GM19452 (cell line): ENCODE measurements at regions not wholly inside any gene's neighbourhood (a gene's known extent, or its start where the extent isn't known, plus 50 kb on each side); places are given as distances from the start of the nearest gene placed in this dataset.

Experiments
- ATAC-seq: cut with Tn5 transposase; IDR thresholded peaks from one replicate; pipeline ENCODE4 v1.9.1; 2021; ENCODE audit not compliant: unreplicated experiment

DNA sequence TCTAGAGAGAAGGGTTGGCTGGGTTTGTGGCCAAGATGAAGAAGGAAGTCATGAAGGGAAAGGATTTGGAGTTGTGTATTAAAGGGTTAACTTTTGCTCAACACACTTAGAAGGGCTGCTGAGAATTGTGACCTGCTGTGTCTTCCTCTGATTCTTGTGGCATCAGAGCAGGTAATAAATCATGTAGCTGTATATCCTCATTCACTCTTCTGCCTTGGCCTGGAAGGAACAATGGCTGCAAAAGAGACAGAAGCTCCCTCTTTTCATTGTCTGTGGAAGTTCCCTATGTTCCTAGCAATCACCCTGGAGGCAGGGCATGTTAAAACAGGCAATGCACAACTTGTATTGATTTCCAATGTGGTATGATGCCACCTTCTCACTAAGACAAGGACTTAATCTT is 159.1 kb downstream of the LRRC70 start:
- no peak for ATAC-seq

DNA sequence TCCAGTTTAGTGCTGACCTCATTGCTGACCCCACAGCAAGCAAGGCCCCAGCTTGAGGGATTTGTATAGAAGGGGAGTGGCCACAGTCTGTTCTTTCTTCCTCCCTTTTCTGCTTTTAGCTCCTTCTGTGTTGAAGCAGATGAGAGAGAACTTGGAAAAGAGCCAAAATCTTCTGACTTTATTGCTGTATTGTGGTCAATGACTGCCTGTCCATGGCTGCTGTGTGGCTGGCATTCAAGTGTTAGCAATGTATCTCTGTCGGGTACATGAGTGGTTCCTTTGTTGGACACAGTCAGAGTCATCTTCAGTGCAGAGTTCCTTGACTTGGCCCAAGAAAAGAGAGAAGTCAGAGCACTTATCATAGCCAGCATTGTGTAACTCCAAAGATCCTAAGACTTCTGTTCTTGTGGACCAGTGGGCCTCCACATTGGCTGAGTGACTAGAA is 154.1 kb downstream of the LRRC70 start:
- no peak for ATAC-seq

DNA sequence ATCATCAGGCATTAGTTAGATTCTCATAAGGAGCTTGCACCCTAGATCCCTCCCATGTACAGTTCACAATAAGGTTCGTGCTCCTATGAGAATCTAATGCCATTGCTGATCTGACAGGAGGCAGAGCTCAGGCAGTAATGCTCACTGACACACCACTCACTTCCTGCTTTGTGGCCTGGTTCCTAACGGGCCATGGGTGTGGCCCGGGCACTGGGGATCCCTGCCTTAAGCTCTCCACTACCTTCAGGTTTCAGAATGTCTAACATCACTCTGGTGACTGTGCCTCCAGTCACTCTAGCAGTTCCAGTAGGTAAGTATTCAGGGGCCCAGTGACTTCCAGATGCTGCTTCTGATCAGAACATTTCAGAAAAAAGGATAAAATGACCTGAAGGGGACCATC is 152.4 kb downstream of the LRRC70 start:
- ATAC-seq = no peak

DNA sequence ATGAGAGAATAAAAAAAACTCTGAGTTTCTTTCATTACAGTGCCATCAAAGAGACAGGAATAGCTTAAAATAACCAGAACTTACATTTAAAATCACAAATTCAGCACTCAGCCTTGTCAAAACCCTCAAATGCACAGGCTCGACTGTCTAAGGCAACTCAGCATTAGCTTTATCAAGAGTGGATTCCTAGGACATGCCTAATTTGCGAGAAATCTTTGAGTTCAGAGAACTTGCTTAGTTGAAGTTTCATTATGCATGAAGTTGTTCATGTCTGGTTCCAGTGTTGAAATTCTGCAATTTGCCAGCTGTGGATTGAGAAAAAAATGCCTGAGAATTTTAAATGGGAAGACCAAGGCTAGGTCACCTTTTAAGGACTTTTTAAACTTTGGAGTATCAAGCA is 151.1 kb downstream of the LRRC70 start:
- ATAC-seq = no peak

DNA sequence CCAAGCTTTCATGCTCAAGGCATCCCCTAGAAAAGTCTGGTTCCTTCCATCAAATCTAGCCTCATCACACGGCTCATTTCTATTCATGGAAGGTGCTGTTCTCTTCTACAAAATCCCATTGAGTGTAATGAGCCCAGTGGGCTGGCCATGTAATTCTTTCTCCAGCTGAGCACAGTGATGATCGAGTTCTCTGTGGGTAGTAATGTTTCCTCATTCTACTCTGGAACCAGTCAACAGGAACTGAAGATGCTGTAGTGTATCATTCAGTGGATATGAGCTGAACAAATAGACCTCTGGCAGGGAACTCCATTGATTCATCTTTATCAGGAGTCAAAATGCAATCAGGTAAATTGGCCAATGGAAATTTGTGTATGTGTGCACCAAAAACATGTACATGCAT is 149.2 kb downstream of the LRRC70 start:
- ATAC-seq = no peak

DNA sequence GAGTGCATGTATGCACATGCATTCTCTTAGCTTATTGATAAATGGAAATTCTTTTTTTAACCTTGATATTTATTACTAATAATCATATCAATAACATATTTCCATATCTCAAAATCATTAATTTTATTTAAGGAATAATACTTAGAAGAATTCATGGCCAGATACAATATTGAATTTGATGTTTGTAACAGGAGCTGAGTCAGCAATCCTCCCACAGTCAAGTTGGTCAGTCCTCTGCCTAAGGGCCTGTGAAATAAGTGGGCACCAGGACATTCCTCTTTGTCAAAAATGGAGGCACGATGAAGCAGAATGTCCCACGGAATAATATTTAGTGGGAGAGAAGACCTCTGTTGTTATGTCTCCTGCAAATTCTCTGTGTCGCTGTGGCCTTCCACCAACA is 148.6 kb downstream of the LRRC70 start:
- no peak for ATAC-seq

DNA sequence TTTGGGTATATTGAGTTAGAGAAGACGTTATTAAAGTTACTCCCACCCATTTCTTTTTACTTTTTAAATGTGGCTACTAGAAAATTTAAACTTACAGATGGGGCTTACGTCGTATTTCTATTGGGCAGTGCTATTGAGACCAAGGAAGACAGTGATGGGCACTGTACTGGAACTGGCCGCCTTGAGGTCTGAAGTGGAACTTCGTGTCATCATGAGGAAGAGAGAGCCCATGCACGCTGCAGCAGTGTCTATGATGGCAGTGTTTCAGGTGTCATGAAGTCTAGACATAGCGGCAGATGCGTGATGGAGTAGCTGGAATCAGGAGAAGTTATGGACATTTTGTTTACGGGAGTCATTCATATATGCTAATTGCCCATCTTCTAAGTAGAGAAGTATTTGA is 143.7 kb downstream of the LRRC70 start:
- ATAC-seq = no peak

DNA sequence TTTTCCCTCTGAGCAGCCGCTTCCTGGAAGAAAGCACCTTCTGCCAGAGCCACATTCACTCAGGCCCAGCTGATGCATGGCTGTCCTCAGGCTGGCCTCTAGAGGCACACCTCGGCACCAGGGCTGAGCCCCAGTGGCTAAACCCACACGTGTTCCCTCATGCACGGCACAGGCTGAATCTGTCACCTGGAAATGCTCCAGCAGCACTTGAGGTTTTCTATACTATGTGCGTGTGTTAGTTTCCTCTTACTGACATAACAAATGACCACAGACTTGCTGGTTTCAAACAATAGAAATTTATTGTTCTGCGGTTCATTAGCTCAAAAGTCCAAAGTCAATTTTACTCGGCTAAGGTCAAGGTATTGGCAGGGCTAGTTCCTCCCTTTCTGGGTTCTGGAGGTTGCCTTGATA is 141.4 kb downstream of the LRRC70 start:
- ATAC-seq = peak; percentile 97

DNA sequence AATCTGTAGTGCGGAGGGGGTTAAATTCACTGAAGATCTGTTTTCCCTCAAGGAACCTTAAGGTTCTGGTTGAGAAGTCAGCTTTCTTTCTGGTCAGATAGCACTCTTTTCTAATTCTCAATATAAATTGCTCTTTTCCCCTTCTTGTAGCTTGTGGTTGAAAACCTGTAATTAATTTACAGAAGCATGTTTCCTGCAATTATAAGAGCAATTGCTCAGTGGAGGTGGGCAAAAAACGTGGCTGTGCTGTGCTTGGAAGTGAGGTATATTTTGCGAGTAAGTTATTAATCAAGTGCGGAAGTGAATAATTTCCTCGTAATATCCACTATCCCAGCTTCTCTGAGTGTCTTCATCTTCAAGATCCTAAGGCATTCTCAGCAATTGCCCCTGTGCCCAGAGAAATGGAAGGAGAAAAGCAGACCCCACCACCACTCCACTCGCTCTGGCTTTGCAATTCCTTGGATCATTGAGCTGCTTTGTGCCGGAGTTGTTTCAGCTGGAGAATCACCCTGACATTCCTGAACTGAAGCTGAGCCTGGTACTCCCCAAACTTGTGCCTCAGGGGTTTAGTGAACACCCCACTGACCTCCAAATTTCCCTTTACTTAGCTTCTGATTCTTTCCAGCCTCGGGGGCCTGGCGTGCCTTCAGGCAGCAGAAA is 140.6 kb downstream of the LRRC70 start:
- ATAC-seq = no peak

DNA sequence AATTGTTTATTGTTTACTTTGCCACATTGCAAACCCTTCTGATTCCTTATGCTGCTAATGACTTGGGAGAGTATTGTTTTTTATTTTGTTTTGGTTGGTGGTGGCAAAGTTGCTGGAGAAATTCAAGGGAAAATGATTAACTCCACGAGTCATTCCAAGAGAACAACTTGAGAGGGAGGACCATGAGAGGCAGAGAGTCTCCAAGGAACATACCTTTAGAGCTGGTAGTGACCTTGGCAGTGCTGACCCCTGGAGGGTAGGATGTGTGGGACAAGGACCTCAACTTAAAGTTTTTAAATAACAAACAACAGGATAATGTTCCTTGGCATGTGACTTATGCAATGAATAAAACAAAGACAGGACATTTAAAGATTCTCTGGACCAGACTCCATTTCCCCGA is 139.7 kb downstream of the LRRC70 start:
- no peak for ATAC-seq

DNA sequence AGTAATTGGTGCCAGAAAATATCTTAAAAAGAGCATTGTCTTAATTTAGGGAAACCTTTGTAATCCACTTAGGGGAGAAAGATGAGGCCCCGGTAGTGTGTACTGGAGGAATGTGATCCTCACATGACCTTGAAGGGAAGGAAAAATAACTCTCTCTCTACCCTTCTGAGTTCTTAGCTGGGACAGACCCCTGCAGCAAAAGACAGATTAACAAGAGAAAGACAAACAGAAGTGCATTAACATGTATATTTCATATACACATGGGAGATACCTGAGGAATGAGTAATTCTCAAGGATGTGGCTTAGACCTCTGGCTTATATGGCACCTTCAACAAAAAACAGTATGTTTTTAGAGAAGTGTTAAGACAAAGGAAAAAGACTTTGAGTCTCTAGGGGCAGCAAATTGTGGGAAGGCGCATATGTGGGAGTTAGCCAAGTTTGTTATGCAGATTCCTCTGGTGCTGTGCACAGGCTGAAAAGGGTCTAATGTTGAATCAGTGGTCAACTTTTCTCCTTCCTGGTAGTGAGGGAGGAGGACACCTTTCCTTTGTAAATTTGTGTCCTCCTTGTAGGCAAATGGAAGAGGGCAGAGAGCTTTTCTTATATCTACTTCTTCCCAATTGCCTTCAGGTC is 138.8 kb downstream of the LRRC70 start:
- no peak for ATAC-seq

DNA sequence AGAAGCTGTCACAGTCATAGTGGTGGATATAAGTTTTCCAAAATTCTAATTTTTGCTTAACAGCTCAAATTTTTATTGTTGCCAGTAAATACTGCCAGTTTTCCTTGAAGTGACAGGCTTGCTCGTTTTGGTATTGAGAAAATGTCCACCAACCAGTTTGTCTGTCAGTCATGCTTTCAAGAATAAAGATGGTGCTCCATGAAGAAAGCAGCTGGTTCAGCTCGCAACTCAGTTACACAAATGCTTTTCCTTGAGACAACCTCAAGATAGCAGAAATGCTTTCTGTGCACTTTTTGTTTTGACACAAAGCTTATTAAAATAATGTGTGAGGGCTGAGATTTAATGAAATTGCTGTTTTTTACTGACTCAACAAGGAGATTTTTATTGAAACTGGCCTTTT is 135.7 kb downstream of the LRRC70 start:
- ATAC-seq = no peak

DNA sequence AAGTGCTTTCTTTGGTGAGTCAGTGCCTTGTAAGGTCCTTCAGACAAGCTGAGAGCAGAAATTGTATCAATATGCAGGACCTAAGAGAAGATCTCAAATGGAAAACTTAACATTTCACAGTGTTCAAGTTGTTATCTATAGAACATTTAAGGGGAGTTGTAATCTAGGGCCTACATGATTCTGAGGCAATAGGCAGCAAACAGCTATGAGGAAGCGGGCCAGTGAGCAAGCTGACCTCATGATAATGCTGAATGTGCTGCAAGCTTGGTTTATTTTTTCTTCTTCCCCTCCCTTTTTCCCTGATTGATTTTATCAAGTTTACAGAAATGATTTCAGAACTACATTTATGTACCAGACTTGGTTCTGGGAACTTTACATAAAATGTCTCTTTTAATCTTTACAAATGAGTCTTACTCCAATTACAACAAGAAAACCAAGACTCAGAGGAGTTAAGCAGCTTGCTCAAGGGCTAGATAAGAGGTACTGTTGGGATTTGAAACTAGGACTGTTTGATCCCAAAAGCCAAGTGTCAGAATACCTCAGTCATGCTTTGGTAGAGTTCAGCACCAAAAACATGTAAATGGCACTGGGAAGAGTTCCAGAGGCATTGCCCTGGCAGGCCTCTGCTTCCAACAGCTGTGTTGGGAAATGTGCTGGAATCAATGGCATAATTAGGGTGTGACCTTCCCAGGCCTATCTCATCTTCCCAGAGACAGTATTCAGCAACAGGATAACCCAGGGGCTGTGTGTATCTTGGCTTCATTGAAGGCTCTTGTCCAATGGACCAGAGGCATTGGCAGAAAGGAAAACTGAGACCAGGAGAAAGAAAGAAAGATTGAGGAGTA is 130.1 kb downstream of the LRRC70 start:
- no peak for ATAC-seq

DNA sequence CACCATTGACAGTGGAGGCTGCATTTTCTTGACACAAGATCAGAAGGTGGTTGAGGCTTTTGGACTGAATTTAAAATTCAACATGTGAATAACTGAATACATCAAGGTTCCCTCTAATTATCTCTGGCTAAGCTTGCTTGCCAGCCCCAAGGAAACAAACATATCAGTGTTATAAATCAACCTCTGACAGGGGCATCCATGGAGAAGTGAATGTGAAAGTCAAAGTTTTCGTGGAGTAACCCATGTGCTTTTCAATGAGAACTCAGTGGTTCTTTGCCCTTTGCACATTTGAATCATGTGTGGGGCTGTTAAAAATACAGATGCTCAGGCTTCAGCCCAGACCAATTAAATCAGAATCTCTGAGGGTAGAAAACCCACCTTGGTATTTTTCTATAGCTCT is 128.9 kb downstream of the LRRC70 start:
- no peak for ATAC-seq

DNA sequence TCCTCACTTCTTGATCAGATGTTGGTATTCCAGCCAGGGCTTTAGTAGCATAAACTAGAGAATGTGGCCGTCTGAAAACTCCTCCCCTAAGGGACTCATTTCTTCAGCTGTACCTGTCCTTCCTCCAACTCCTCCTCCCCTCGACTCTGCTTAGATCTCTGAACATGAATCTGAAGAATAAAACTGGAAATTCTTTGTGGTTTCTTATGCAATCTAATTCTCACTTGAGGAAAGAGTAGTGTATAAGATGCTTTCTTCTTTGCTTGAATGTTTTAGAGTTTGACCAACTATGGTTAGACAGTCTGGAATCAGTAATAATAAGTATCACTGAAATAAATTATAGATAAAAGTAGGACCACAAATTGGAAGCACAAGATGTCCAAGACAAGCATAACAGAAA is 128.5 kb downstream of the LRRC70 start:
- no peak for ATAC-seq

DNA sequence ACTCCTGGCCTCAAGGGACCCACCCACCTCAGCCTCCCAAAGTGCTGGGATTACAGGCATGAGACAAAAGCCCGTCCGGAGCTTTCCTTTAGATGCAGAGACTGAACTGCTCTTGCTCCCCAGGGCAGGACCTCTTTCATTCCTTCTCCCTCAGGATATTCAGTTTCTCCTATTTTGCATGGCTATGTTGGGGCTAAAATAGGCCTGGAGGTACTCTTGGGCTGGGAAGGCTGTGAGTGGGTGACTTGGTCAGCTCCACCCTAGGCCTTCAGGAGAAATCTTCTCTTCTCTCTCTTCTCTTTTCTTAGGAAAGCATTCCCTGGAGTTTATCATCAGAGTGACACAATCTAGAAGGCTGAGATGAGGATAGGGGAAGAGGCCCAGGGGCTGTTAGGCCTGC is 126.4 kb downstream of the LRRC70 start:
- no peak for ATAC-seq

DNA sequence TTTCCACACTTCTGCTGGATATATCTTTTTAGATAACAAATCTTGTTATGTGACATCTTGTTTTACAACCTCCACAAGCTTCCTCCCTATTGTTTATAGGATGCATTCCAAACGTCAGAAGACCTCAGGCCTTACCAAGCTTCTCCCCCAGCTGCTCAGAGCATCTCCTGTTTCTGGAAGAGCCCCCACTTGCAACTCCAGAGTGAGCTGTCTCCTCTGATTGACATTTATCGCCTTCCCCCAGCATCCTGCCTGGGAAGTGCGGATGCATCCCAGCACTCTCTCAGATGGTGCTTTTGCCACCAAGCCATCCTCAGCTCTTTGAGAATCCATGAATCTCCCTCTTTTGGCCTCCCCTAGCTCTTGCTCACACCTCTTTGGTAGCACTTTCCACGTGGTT is 123.5 kb downstream of the LRRC70 start:
- no peak for ATAC-seq

DNA sequence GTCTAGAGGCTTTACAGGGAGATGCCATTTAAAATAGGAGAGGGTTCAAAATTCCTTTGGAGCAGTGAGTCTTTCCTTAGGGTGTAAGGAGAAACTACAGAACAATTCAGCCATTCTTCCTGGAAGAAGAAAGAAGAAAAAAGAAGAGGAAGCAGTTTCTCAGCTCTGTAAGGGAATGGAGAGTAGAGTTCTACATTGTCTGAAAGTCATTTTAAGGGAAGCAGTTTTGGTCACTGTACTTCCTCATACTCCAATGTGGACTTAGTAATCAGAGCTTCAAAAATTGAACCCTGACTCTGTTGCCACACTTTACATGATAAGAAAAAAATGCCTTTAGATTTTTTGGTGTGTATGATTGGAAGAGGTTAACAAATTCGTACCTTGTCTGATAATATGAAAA is 122.4 kb downstream of the LRRC70 start:
- no peak for ATAC-seq

DNA sequence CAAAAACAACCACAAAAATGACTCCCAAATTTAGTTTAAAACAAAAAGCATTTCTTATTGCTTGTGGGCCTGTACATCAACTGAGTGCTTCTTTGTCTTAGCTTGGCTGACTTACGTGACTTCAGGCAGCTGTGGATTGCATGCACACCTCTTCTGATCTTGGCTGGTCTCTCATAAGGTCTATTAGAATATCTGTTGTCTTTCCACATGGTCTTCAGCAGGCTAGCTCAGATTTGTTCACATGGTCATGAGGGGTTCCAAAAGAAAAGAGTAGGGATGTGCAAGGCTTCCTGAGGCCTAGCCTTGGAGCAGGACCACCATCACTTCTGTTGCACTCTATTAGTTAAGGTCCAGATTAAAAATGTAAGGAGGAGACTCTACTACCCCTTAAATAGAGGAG is 120.1 kb downstream of the LRRC70 start:
- ATAC-seq = no peak

DNA sequence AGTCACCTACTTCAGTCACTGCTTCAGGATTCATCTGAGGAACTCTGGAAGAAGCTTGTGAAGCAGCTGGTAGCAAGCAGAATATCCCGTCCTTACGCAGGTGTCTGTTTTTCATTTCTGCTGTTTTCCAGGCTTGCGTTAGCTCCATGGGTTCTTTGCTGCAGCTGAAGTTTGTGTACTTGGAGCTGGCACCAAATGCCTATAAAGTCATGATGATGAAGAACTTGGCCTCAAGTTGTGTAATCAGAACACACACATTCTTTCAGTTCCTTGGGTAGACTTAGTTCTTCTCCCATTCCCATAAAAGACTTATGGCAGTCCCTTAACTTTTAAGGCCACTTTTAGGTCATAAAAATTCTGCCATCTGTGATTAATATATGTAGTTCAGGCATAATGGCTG is 116.7 kb downstream of the LRRC70 start:
- no peak for ATAC-seq

DNA sequence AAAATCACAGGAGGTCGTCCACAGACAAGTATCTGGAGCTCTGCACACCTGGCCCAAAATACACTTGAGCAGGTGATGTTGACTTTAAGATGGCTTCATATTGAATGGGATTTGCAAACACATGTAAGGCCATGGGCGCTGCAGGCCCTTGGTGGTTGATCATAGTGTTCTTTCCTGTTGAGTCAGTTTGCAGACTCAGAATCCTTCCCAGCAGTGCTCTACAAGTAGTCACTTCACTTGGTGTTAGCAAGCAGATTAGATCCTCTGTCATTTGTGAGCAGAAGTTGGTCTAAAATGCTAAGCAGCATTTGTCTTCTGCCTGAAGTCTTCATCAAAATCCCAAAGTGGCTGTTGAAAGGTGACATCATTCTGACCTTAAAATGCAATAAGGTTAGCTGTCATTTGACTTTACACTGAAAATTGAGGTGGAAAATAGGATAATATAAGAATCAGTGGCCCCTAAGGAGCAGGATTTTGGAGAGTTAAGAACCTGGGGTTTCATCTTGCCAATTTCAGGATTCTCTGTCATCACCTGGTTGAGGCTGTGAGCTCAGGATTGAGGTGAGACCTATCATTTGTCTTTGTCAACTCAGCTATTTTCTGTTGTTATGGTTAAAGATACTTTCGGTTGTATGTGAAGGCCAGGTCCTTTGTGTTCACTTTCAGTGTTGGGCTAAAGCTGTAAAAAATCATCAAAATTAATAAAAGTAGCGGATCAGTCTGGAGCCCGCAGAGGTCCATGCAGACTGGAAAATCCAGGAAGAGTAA is 114.5 kb downstream of the LRRC70 start:
- ATAC-seq = no peak
